ENCODE measurements at regions not wholly inside any gene's neighbourhood (a gene's known extent, or its start where the extent isn't known, plus 50 kb on each side); places are given as distances from the start of the nearest gene placed in this dataset.

DNA sequence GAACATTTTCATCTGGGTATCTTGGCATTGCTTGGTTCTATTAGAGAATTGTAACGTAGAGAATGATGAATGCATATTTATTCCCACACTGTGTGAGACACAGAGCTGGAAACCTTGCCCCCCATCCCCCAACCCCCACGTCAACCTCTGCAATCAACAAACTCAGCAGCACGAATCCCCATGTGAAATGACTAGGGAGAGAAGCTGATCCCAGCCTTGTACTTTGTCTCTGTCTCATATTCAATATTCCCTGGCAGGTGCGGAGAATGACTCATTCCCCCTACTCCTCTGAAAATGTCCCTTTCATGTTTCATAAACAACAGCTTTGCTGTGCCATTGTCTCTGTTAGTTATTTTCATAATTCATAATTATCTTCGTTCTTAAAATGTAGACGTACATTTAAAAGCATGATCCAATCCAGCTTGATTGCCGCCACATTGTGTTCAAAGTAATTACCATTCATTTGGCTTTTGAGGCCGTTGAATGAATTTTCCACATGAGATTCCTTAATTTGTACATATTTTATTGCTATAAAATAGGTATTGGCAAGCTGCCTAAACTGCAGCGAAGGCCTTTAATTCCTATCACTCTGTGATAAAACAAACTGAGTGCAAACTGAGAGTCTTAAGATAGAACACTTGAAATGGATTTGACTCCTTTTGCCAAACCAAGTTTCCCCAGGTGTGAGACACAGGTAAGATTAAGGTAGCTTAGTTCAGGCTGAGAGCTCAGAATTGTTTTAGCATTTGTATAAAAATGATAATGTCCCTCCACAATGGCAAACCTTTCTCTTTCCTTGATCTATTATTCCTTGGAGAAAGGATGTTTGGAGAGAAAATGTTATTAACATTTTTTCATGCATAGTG, 920.2 kb downstream of the TYW1 start:
- Histone ChIP-seq H3K36me3 (ENCODE audit: control insufficient read depth, insufficient read depth, low read length) (no peaks in the 10 kb centered on the region), H3K79me1 (ENCODE audit: low read depth in 1 of 2, low read length in 2 of 2) (no peaks in the 10 kb centered on the region), H3K9ac (ENCODE audit: low read depth, low read length) (no peak overlapping the region), H2BK5ac (ENCODE audit: low read depth, low read length, poor library complexity, severe bottlenecking) (no peak overlapping the region), H3K27me3 (ENCODE audit: control insufficient read depth, insufficient read depth, low read length) (no peaks in the 10 kb centered on the region), H3K27ac (ENCODE audit: insufficient read depth, low read length) (no peak overlapping the region), H3K4me1 (ENCODE audit: control insufficient read depth, insufficient read depth, low read length) (no peaks in the 10 kb centered on the region), H2AFZ (replicated peaks; ENCODE audit: low read length, poor library complexity) (no peak overlapping the region), H3K4ac (ENCODE audit: low read depth, low read length) (no peak overlapping the region), H3K4me3 (ENCODE audit: insufficient read depth, low read depth, low read length) (no peak overlapping the region), H2AK9ac (replicated peaks; ENCODE audit: low read depth, low read length, poor library complexity) (no peak overlapping the region), H3K23ac (ENCODE audit: low read depth, low read length) (no peak overlapping the region), H4K5ac (ENCODE audit: low read depth, low read length) (no peak overlapping the region), H2BK120ac (ENCODE audit: low read depth, low read length) (no peak overlapping the region), H3K4me2 (ENCODE audit: low read depth, low read length) (no peak overlapping the region), H3K18ac (ENCODE audit: low read depth, low read length) (no peak overlapping the region), H3K56ac (ENCODE audit: extremely low read depth, insufficient read depth, low read length) (no peak overlapping the region), H3K9me1 (ENCODE audit: insufficient read depth, low read length) (no peaks in the 10 kb centered on the region), H2BK15ac (ENCODE audit: low read depth, low read length) (no peak overlapping the region), H3K14ac (replicated peaks; ENCODE audit: low read depth, low read length) (no peak overlapping the region), H4K91ac (ENCODE audit: insufficient read depth, low read depth, low read length) (no peak overlapping the region), H2BK20ac (ENCODE audit: low read depth, low read length) (no peak overlapping the region), H4K8ac (ENCODE audit: low read depth in 2 of 2, low read length in 2 of 2) (no peak overlapping the region), H4K20me1 (ENCODE audit: insufficient read depth, low read length) (no peaks in the 10 kb centered on the region), H3K9me3 (ENCODE audit: control insufficient read depth, insufficient read depth, low read length) (peaks cover 4% of the 10 kb centered on the region), H2AK5ac (ENCODE audit: low read depth, low read length) (no peak overlapping the region)
- TF ChIP-seq POLR2A (IDR thresholded peaks at IDR 0.05; ENCODE audit: low read depth, low read length) (no peak), RAD21 (IDR thresholded peaks at IDR 0.05; ENCODE audit: low read length) (no peak), RCOR1 (IDR thresholded peaks at IDR 0.05; ENCODE audit: insufficient replicate concordance, low read length) (no peak), RFX5 (IDR thresholded peaks at IDR 0.05; ENCODE audit: low read depth, low read length) (no peak), MAFK (IDR thresholded peaks at IDR 0.05; ENCODE audit: low read depth, low read length) (no peak)
- TF ChIP-seq, protein P1, sequence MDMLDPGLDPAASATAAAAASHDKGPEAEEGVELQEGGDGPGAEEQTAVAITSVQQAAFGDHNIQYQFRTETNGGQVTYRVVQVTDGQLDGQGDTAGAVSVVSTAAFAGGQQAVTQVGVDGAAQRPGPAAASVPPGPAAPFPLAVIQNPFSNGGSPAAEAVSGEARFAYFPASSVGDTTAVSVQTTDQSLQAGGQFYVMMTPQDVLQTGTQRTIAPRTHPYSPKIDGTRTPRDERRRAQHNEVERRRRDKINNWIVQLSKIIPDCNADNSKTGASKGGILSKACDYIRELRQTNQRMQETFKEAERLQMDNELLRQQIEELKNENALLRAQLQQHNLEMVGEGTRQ (IDR thresholded peaks at IDR 0.05; ENCODE audit: low read depth, low read length) = no peak
- ChIA-PET POLR2A (ENCODE audit: unreplicated experiment) (no interaction called here), CTCF (interaction anchor here (1.2 kb wide), 1 partner anchor 21 kb away, joined by 3 read pairs; no protein-coding TSS in a partner anchor)
- in situ Hi-C loops (cut with MboI; ENCODE audit: low sequenced_read_pairs) = no loop called here
- dilution Hi-C loops (cut with HindIII; ENCODE audit: low sequenced_read_pairs, unreplicated experiment) = no loop called here
- DNase-seq (no peak), ATAC-seq (ENCODE audit: low read depth) (no peak)
- no TSS peak for BruUV-seq (replicated peaks)
- intact Hi-C loops (cut with micrococcal nuclease) = no loop called here
- WGBS, 2 experiments (ENCODE audit: extremely low coverage in 2 of 2, insufficient read length in 1 of 2) = no CpG with 5 or more reads among the region's 9 CpGs

Data from IMR-90 (cell line).